ENCODE measurements at regions not wholly inside any gene's neighbourhood (a gene's known extent, or its start where the extent isn't known, plus 50 kb on each side); places are given as distances from the start of the nearest gene placed in this dataset.

DNA sequence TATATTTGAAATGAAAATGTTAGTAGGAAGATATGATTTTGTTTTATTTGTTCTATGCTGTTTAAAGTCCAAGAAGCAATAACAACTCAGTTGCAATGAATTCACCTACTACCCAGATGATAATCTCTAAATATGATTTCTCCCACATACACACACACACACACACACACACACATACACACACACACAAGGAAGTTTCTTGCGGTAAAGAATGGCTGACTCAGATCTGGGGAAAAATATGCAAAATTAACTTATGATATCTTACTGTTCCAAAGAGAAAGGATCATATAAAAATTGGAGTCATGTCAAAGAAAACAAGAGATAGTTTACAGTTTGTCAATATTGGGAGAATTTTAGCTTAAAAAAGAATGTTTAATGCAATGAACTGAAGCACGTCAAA is 456.7 kb downstream of the SLC16A7 start:
- TF ChIP-seq SMC3 (conservative IDR thresholded peaks at IDR 0.05; ENCODE audit: poor library complexity) = no peak
- no peak for TF ChIP-seq TAF1 (IDR thresholded peaks at IDR 0.05; ENCODE audit: low read depth)
- TF ChIP-seq, protein P1, sequence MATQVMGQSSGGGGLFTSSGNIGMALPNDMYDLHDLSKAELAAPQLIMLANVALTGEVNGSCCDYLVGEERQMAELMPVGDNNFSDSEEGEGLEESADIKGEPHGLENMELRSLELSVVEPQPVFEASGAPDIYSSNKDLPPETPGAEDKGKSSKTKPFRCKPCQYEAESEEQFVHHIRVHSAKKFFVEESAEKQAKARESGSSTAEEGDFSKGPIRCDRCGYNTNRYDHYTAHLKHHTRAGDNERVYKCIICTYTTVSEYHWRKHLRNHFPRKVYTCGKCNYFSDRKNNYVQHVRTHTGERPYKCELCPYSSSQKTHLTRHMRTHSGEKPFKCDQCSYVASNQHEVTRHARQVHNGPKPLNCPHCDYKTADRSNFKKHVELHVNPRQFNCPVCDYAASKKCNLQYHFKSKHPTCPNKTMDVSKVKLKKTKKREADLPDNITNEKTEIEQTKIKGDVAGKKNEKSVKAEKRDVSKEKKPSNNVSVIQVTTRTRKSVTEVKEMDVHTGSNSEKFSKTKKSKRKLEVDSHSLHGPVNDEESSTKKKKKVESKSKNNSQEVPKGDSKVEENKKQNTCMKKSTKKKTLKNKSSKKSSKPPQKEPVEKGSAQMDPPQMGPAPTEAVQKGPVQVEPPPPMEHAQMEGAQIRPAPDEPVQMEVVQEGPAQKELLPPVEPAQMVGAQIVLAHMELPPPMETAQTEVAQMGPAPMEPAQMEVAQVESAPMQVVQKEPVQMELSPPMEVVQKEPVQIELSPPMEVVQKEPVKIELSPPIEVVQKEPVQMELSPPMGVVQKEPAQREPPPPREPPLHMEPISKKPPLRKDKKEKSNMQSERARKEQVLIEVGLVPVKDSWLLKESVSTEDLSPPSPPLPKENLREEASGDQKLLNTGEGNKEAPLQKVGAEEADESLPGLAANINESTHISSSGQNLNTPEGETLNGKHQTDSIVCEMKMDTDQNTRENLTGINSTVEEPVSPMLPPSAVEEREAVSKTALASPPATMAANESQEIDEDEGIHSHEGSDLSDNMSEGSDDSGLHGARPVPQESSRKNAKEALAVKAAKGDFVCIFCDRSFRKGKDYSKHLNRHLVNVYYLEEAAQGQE (IDR thresholded peaks at IDR 0.05; ENCODE audit: borderline replicate concordance) = no peak
- no peak for TF ChIP-seq EZH2 (IDR thresholded peaks at IDR 0.05; ENCODE audit: borderline replicate concordance, insufficient read depth, low read length, poor library complexity, severe bottlenecking)
- TF ChIP-seq, protein P2, sequence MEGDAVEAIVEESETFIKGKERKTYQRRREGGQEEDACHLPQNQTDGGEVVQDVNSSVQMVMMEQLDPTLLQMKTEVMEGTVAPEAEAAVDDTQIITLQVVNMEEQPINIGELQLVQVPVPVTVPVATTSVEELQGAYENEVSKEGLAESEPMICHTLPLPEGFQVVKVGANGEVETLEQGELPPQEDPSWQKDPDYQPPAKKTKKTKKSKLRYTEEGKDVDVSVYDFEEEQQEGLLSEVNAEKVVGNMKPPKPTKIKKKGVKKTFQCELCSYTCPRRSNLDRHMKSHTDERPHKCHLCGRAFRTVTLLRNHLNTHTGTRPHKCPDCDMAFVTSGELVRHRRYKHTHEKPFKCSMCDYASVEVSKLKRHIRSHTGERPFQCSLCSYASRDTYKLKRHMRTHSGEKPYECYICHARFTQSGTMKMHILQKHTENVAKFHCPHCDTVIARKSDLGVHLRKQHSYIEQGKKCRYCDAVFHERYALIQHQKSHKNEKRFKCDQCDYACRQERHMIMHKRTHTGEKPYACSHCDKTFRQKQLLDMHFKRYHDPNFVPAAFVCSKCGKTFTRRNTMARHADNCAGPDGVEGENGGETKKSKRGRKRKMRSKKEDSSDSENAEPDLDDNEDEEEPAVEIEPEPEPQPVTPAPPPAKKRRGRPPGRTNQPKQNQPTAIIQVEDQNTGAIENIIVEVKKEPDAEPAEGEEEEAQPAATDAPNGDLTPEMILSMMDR (IDR thresholded peaks at IDR 0.05; ENCODE audit: poor library complexity, severe bottlenecking) = no peak
- TF ChIP-seq POLR2AphosphoS5 (IDR thresholded peaks at IDR 0.05) = no peak
- H3K9me3 ChIP-seq (ENCODE audit: low read length) = no peaks in the 10 kb centered on the region
- H3K27ac ChIP-seq (ENCODE audit: low read length) = no peak overlapping the region
- H4K20me1 ChIP-seq (ENCODE audit: insufficient read depth) = no peaks in the 10 kb centered on the region
- H3K9me2 ChIP-seq (ENCODE audit: insufficient read depth, low read length) = no peaks in the 10 kb centered on the region
- H3K4me3 ChIP-seq (ENCODE audit: low read length) = no peak overlapping the region
- no peak overlapping the region for H3K9ac ChIP-seq (ENCODE audit: low read length)
- no peaks in the 10 kb centered on the region for H3K36me3 ChIP-seq (ENCODE audit: insufficient read depth, low read length)
- H3K27me3 ChIP-seq (ENCODE audit: insufficient read depth, low read depth, low read length) = no peaks in the 10 kb centered on the region
- no peaks in the 10 kb centered on the region for H3F3A ChIP-seq (ENCODE audit: insufficient read depth, low read length, poor library complexity, severe bottlenecking)
- H2AFZ ChIP-seq (ENCODE audit: low read depth, low read length) = no peak overlapping the region
- no peaks in the 10 kb centered on the region for H3K79me2 ChIP-seq (replicated peaks; ENCODE audit: insufficient read depth, low read length)
- no peak overlapping the region for H3K4me2 ChIP-seq (ENCODE audit: low read length)

DNA sequence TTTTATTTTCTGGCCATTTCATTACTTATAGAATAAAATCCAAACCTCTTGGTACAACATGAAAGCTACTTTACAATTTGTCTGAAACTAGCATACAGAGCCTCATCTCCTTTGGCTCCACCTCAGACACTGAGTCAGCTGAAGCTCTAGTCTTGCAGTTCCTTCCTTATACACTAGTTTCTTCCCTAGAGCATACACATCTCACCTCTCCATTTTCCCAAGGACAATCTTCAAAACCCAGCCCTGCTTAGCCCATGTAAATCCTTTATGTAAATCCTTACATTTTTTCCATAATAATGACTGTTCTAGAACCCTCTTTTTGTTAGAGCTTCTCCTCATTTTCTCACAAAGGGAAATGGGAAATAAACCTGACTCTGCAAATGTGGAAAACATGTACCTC is 463.4 kb downstream of the SLC16A7 start:
- H3K27ac ChIP-seq (ENCODE audit: low read length) = no peak overlapping the region
- no peaks in the 10 kb centered on the region for H4K20me1 ChIP-seq (ENCODE audit: insufficient read depth)
- no peak overlapping the region for H3K9ac ChIP-seq (ENCODE audit: low read length)
- H3K4me2 ChIP-seq (ENCODE audit: low read length) = no peak overlapping the region
- no peaks in the 10 kb centered on the region for H3K27me3 ChIP-seq (ENCODE audit: insufficient read depth, low read depth, low read length)
- no peaks in the 10 kb centered on the region for H3F3A ChIP-seq (ENCODE audit: insufficient read depth, low read length, poor library complexity, severe bottlenecking)
- no peak overlapping the region for H2AFZ ChIP-seq (ENCODE audit: low read depth, low read length)
- H3K9me3 ChIP-seq (ENCODE audit: low read length) = no peaks in the 10 kb centered on the region
- H3K79me2 ChIP-seq (replicated peaks; ENCODE audit: insufficient read depth, low read length) = no peaks in the 10 kb centered on the region
- no peak overlapping the region for H3K4me3 ChIP-seq (ENCODE audit: low read length)
- no peaks in the 10 kb centered on the region for H3K9me2 ChIP-seq (ENCODE audit: insufficient read depth, low read length)
- TF ChIP-seq, protein P2 (IDR thresholded peaks at IDR 0.05; ENCODE audit: poor library complexity, severe bottlenecking) = no peak
- no peak for TF ChIP-seq EP300 (conservative IDR thresholded peaks at IDR 0.05; ENCODE audit: poor library complexity, severe bottlenecking)
- no peak for TF ChIP-seq SMC3 (conservative IDR thresholded peaks at IDR 0.05; ENCODE audit: poor library complexity)
- no peak for TF ChIP-seq RAD21 (conservative IDR thresholded peaks at IDR 0.05)
- no peak for TF ChIP-seq POLR2AphosphoS5 (IDR thresholded peaks at IDR 0.05)
- no peak for TF ChIP-seq MXI1 (conservative IDR thresholded peaks at IDR 0.05; ENCODE audit: poor library complexity, severe bottlenecking)
- TF ChIP-seq TAF1 (IDR thresholded peaks at IDR 0.05; ENCODE audit: low read depth) = no peak
- H3K36me3 ChIP-seq (ENCODE audit: insufficient read depth, low read length) = no peaks in the 10 kb centered on the region

All from neural cell (in vitro differentiated cells).